HG03432 (cell line): ENCODE measurements at regions not wholly inside any gene's neighbourhood (a gene's known extent, or its start where the extent isn't known, plus 50 kb on each side); places are given as distances from the start of the nearest gene placed in this dataset.

ENCODE experiments used
- ATAC-seq: cut with Tn5 transposase; IDR thresholded peaks from one replicate; pipeline ENCODE4 v1.9.1; 2021; ENCODE audit warnings: mild to moderate bottlenecking, moderate library complexity; ENCODE audit not compliant: unreplicated experiment

DNA sequence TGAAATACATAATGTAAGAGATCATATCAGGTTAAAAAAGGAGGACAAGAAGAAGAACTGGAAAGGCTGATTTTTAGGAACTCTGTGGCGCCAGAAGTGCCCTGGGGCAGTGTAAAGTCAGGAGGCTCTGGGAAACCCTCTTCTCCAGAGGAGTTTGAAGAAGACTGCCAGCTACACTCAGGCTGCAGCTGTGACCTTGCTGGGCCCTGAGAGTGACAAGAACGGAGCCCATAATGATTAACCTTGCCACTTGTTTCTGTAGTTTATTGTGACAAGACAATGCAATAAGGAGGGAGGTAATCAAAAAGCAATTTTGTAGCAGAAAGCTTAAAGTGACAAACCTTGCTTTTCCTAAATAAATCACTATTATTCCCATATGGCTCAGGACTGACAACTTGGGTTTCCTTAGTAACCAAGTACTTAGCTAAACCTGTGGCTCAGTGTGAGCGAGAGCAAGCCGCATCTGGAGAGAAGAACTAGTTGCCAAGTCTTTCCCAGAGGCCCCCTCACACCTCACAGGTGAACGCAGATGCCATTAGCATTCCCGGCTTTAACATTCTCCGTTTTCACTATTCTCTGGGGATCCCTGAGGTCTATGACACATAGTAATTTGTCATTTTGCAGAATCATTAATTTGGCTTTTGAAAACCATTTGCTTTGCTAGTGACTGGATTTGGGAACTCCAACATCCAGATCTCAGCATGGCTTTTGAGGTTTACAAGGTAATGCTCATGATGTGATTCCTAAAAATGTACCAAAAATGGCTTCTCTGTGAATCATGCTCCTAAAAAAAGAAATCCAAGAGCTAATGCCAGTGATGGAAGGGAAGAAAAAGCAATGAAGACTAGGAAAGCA lies 115.9 kb downstream of the OMA1 start:
- no peak for ATAC-seq

DNA sequence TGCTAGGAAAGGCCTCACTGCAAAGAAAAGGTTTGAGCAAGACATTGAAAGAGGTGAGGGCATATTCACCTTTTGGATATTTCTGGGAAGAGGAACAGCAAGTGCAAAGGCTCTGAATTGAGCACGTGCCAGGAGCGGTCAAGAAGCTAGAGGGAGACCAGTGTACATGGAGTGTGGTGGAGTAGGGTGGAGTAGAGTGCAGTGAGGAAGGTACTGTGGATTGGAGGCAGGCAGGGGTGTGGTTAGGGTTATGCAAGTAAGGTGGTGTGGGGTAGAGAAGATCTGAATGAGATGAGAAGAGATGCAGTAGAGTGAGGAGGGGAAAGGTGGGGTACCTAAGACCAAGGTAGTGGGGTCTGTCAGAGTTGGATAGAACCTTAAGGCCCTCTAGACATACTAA lies 119.6 kb downstream of the OMA1 start:
- ATAC-seq: no peak

DNA sequence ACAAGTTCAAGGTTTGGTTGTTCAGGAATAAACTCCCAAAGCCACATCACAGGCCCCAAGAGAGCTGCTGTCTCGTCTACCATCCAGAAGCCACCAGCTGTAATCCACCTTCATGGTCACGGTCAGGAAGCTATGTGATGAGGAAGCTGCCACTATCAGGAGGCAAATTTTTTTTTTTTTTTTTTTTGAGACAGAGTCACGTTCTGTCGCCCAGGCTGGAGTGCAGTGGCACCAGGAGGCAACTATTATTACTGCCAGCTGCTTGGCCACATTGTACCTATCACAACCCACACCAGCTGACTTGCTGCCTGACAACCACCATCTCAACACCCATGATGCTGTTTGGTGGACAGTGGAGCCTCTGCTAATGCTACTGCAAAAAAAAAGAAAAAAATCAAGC lies 124.1 kb downstream of the OMA1 start:
- ATAC-seq: no peak

DNA sequence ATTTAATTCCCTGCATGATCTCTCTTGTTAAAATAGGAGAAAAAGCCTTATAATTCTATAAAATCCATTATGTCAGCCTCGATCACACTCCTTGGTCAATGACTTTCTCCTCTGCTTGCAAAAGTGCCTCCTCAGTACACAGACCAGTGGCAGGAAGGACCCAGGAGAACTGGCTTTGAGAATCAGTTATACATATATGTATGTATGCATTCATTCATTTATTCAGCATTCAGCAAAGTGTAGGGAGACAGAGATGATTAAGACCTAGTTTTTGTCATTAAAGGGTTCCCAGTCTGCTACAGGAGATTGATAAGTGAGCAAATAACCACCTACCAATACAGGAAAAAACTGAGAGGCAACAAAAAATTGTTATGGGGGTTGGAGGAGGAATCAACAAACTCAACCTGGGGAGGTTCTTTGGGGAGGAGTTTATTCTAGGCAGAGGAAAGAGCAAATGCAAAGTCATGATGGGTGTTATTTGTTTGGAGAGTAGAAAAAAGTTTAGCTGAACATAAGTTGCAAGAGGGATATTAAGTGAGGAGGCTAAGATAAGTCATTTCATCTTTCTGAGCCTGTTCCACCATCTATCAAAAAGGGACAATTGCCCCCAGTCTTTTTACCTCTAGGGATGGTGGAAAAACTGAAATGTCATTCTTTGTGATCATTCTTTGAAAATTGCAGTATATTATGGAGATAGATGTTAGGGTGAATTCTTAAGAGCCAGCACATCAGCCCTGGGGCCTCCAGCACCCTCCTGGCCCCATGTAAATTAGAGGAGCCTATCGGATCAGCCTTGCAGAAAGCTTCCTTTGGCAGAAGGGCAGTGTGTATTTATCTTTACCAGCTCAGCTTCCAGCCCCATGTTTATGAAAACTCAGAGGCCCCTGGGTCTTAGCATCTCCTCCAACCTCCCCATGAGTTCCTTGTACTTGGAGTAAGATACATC lies 128.0 kb downstream of the OMA1 start:
- ATAC-seq: no peak

DNA sequence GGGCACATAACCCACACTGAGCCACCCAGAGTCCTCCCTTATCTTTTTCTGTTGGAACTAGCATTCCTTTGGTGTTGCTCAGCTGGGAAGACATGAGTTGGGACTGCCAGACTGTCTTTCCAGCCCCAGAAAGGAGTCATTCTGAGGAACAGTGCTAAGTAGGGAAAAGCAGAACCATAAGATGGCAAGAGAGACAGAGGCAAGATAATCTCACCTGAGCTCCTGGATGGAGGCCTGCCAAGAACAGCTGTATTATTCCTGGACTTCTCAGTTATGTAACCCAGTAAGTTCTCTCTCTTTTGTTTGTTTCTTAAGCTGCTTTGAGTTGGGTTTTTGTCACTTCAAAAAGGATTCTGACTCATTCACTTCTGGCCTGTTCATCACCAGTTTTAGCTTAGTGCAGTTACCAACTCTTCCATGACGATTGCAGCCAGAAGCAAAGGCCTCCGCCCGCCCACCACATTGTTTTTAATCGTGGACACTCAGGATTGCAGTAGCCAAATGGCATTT lies 134.4 kb downstream of the OMA1 start:
- ATAC-seq: no peak

DNA sequence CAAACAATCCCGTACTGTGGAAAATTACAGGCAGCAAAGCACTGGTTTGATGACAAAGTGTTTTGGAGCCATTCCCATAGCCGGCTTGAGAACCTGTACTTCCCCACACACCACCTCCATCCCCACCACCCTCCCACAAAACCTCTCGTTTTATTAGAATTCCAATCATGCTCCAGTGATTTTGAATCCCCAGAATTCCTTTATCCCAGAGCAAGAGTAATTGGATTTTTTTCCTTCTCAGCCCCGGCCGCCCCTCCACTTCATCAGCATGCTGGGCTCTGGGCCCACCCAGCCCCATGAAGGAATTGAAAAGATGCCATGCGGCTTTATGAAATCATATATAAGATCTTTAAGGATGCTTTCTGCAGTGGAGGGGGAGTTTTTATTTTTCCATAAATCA lies 136.6 kb downstream of the OMA1 start:
- ATAC-seq: no peak

DNA sequence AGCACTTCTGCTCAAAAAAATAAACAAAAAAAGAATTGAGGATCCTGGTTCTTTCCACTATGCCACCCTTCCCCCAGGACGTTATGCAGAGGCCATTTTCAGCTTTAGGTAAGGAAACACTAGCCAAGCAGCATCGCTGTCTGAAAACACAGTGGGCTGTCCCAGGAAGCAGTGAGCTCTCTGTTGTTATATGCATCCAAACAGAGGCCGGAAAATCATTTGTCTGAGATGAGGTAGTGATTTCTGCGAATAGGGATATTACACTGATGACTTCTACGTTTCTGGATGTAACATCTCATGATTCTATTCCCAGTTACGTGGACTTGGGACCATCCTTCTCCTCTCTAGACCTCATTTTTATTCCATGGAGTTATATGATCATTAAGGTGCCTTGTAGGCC lies 137.2 kb downstream of the OMA1 start:
- no peak for ATAC-seq

DNA sequence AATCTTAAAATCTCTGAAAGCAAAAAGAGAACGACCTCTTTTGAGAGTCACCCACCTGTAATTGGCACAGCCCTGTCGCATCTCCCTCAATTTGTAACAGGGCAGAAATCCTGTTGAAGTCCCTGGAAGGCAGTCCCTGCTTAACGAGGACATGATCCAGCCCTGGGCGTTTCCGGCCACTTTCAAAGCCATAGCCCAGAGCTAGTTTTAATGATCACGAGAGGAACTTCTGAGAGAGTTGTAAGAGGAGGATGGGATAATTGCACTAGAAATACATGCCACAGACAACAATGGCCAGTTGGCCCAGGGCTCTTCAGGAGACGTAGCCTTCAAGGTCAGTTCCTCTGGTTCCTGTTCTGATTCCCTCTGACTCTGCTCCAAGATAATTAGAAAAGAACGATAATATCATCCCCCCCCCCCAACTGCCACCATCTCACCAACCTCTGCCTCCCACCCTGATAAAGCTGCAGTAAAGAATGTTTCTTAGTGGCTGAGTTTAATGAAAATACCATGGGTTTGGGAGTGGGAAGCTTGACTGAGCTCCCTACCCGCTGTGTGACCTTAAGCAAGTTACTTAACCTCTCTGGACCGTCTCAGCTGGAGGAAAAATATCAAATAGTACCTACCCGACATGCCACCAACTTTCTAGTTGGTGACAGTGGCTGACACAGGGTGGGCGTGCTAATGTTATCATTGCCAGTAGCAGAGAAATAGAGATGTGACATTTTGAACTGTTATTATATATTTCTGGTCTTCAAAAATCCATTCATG lies 140.0 kb downstream of the OMA1 start:
- no peak for ATAC-seq

DNA sequence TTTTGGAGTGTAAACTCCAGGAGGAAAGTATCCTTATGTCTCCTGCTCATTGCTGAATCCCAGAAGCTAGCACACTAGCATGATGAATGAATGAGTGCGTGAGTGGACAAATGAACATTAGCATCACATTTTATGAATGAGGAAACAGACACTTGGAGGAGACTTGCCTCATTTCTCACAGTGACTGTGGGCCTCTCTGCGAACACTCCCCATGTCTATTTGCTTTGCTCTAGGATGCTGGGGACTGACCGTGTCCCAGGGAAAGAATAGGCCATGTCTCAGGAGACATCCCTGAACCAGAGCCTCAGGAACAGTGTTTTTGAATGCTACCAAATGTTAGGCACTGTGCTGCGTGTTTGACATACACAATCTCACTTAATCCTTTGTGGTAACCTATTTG lies 140.9 kb downstream of the OMA1 start:
- ATAC-seq: no peak

DNA sequence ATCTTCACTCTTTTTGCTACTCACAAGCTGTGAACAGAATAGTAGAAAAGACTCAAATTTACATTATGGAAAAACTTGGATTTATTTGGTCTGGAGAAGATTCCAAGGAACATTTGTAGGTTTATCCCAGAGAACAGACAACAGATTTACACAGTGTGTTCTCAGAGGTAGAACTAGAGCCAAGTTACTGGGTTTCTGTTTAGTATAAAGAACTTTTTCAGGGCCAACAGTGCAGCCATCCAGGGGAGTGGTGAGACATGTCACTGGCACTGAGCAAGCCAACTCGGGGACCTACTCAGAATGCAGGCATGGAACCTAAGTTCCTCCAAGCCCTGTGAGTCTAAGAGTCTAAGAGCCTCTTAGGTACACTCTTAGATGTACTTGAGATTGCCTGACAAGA lies 142.6 kb downstream of the OMA1 start:
- no peak for ATAC-seq

DNA sequence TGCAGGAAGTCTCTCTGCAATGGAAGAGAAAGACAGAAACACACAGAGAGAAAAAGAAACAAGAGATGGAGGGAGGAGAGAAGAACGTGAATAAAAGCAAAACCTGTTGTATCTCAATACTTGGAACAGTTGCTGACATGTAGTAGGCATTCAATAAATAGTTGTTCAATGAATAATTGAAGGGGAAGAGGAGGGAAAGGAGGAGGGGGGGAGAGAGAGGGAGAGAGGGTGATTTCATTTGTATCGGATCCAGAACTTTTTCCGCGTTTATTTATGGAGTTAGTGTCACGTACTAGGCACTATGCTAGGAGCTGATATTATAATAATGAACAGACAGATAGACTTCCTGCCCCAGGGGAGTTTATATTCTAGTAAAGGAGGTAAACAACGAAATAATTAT lies 144.1 kb downstream of the OMA1 start:
- ATAC-seq: no peak

DNA sequence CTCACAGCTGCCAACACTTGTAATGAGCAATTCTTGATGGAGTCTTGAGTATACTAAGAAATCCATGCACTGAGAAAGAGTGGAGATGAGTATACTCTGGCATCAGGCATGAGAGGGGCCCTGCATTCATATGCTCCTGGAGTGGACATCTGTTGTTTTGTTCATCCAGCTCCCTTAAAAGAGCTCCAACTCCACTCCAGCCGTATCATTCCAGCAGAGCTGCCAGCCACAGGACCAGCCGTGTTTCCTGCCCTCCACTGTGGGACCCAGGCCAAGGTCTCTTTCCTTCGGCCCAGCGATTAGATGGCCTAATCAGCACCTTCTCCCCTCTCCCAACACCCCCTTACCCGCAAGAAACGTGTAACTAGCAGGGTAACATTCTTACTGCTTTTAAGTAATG lies 144.5 kb downstream of the OMA1 start:
- no peak for ATAC-seq

DNA sequence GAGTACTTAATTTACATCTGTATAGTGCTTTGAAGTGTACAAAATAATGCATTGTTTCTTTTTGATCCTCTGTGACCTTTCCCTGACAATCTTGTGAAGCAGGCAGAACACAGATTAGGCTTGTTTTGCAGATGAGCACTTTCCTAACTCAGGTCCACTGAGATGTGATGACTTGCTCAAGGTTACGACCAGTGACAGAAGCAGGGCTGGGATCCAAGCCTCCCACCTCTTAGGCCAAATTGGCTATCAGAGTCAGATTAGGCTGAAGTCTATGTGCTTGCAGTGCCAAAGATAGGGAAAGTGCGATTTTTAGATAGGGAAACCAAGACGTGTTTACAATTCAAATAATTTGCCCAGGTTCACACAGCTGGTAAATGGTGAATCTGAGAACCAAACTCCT lies 147.3 kb downstream of the OMA1 start:
- no peak for ATAC-seq

DNA sequence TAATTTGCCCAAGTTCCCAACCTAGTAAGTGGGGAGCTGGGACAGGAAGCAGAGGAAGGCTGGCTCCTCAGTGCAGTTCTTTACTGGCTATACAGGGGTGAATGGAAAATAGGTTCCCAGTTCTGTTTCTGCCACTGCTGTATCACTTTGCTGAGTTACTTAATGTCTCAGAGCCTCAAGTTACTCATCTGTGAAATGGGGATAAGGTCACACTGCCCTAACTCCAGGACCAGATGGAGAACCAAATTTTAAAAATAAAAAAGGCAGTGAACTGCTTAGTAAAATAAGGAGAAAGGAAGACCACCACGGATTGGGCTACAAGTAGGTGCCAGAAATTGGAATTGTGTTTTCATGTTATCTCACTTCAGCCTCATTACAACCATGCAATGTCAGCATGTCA lies 147.8 kb downstream of the OMA1 start:
- no peak for ATAC-seq

DNA sequence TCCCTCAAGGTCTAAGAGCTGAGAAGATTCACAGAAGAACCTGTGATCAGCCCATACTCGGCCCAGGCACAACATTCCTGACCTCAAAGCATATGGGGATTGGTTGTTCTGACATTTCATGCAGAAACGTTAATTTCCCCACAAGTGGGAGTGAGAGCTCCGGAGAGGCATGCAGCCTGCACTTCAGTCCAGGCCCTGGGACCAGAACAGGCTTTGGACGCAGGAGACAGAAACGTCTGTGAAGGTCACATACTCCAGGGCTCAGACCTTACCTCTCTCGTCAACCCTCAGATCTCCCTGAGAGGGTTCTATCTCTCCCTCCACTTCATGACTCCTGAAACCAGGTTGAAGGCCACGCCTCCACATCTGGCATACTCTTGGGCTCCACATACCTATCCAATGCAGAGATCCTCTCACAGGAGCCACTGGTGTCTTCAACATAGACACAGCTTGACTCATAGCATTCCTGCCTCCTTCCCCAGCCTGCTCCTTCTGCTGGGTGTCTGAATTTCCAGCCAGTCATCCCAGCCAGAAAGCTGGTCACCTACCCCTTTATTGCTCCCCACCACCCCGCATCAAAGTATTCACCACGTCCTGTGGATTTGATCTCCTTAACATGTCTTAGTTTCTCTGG lies 149.2 kb downstream of the OMA1 start:
- ATAC-seq: no peak

DNA sequence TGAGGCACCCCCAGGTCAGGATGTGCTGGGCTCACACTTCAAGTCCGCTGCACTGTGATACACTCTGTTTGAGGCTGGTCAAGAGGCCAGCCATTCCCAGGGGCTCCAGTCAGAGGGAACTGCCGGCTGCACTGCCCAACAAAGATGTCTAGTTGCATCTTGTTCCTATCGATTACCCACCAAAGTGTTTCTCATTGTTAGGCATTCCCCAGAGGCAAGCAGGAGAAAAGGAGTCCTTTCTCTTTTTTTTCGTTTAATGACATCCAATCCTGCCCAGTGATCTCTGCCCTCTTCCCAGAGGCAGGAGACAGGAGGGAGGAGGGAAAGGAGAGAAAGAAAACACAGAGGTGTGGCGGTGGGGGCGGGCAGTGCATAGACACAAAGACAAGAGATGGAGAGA lies 150.4 kb downstream of the OMA1 start:
- no peak for ATAC-seq

DNA sequence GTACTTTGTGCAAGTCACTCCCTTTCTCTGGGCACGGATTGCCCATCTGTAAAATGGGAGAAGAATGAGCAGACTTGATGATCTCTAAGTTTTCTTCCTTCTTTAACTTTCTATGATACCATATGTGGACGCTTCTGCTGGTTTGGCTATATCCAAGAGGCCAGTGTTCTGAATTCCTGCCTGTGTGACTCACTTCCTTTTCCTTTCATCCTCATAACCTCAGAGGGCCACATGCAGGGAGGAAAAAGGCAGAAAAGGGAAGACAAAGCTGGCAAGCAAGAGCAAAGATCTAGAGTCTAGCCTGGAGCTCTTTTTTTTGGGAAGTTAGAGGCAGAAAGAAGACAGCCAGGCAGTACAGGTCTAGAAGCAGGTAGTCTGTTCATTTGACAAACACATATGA lies 151.2 kb downstream of the OMA1 start:
- no peak for ATAC-seq

DNA sequence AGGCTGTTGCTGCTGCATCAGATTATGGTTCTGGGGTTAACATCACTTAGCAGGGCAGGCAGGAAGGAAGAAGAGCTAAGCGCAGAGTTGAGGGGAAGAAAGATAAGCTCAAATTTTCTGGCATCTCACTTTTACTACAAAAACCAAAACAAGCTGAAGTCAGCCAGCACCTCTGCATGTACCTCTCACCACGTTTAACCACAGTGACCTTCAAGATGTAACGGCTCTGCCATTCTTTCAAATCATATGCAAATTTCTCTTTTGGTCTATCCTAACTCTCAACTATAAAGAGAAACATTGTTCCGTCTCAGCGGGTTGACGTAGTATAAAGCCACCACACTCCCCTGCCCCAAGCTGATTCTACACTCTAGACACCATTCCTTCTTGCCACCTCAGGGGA lies 154.4 kb downstream of the OMA1 start:
- peak; percentile 67 for ATAC-seq

DNA sequence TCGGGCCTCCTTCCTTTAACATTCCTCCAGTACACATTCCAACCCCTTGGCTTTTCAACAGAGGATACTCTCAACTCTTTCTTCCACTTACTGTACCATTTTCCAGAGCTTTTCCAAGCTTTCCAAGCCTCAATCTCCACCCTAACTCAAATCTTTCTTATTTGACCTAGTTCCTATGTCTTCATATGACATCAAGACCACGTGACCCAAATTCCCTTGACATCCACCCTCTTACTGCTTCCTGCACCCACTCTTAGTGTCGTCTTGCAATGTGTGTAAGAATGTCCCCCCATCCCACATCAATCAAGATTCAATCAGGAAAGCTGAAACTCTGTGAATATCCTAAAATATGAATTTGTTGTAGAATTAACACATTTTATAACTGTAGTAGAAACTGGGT lies 155.0 kb downstream of the OMA1 start:
- no peak for ATAC-seq

DNA sequence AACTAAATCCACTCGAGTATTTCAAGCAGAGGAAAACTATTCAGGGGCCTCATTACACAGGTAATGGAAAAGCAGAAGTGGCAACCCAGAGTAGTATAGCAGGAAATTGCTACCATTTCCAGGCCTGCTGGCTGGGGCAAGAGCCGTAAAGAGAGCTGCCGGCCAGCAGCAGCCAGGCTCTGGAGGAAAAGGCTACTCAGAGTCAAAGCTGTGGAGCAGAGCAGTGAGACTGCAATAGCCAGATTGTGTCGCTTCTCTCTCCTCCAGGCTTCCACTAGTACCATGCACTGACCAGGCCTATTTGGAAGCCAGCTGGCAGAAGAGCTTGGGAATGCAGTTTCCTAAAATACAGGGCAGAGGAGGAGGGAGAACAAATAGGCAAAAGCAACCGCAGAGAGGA lies 155.5 kb downstream of the OMA1 start:
- ATAC-seq: no peak

DNA sequence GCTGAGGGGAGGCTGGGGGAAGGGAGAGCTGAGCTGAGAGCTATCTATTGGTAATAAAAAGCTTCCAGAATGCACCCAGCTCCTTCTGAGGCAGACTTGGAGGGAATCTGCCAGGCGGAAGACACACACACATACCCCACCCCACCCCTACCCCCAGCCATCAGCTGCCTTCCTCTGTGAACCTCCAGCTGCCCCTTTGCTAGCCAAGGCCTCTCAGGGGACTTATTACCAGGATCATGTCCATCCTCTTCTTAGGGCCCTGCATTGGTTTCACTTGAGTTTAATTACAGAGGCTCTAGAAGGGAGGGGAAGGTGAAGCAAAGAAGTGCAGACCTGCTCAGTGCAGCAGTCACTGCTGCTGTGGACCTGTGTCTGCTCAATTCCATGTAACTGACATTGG lies 156.4 kb downstream of the OMA1 start:
- no peak for ATAC-seq
